Left ventricle myocardium superior (tissue), 1 donor: ENCODE measurements at regions not wholly inside any gene's neighbourhood (a gene's known extent, or its start where the extent isn't known, plus 50 kb on each side); places are given as distances from the start of the nearest gene placed in this dataset.

Experiments used
- ATAC-seq: fragments of 200-7000 bp; cut with Tn5 transposase; one replicate; pipeline ENCODE4 v1.9.1; 2020; ENCODE audit warnings: mild to moderate bottlenecking, moderate library complexity
- DNase-seq: peaks from one replicate; pipeline ENCODE4 v3.0.0-alpha.2; 2020
- intact Hi-C: fragments of 100-400 bp; cut with micrococcal nuclease; formaldehyde crosslinking; loops from one replicate; pipeline ENCODE4 v1.11.0; 2022
- donor health status: DM: no; HTN: yes; CAD: no; lungs with severe emphysema.

- intact Hi-C loops, result loop anchor here (10.0 kb wide), 1 partner anchor 94 kb away; no protein-coding TSS in a partner anchor
- no peak for ATAC-seq
- no peak for DNase-seq
Observed at GRCh38 chr20:51309128-51309527, 233.4 kb downstream of the NFATC2 start.

GRCh38 chr20:51306521-51307358, 235.8 kb downstream of the NFATC2 start:
- peak; percentile 82 for DNase-seq
- intact Hi-C loops, result loop anchor here (10.0 kb wide), 1 partner anchor 92 kb away; no protein-coding TSS in a partner anchor
- ATAC-seq, result peak; percentile 95

- intact Hi-C loops, result loop anchor here (10.0 kb wide), 1 partner anchor 91 kb away; no protein-coding TSS in a partner anchor
- DNase-seq, result no peak
- no peak for ATAC-seq
Observed at GRCh38 chr20:51306081-51306480, 236.4 kb downstream of the NFATC2 start.

- DNase-seq (no peak), ATAC-seq (no peak)
- intact Hi-C loops, result loop anchor here (10.0 kb wide), 1 partner anchor 91 kb away; no protein-coding TSS in a partner anchor
Observed at GRCh38 chr20:51305316-51306052, 237.0 kb downstream of the NFATC2 start.

GRCh38 chr20:51303731-51304670, 238.5 kb downstream of the NFATC2 start:
- intact Hi-C loops, result loop anchor here (10.0 kb wide), 1 partner anchor 89 kb away; no protein-coding TSS in a partner anchor
- DNase-seq (no peak), ATAC-seq (no peak)

- intact Hi-C loops, result loop anchor here (10.0 kb wide), 1 partner anchor 86 kb away; no protein-coding TSS in a partner anchor
- DNase-seq (no peak), ATAC-seq (no peak)
Observed at GRCh38 chr20:51301026-51301425, 241.5 kb downstream of the NFATC2 start.

- no peak for ATAC-seq
- no peak for DNase-seq
- intact Hi-C loops, result loop anchor here (10.0 kb wide), 1 partner anchor 85 kb away; no protein-coding TSS in a partner anchor
Observed at GRCh38 chr20:51300104-51300503, 242.4 kb downstream of the NFATC2 start.

- DNase-seq, result no peak
- no peak for ATAC-seq
- intact Hi-C loops, result no loop called here
Observed at GRCh38 chr20:51299413-51299812, 243.1 kb downstream of the NFATC2 start.

GRCh38 chr20:51298141-51298749, 244.3 kb downstream of the NFATC2 start:
- DNase-seq, result no peak
- ATAC-seq, result no peak
- intact Hi-C loops, result no loop called here

GRCh38 chr20:51287628-51288413, 254.7 kb downstream of the NFATC2 start:
- no peak for DNase-seq
- ATAC-seq, result no peak
- intact Hi-C loops, result no loop called here

- ATAC-seq, result no peak
- intact Hi-C loops, result no loop called here
- no peak for DNase-seq
Observed at GRCh38 chr20:51286758-51287157, 255.8 kb downstream of the NFATC2 start.

- no peak for DNase-seq
- intact Hi-C loops, result no loop called here
- ATAC-seq, result no peak
Observed at GRCh38 chr20:51285684-51286083, 256.8 kb downstream of the NFATC2 start.

- no peak for ATAC-seq
- intact Hi-C loops, result no loop called here
- no peak for DNase-seq
Observed at GRCh38 chr20:51284871-51285270, 257.6 kb downstream of the NFATC2 start.

GRCh38 chr20:51284176-51284575, 258.3 kb downstream of the NFATC2 start:
- ATAC-seq (no peak), DNase-seq (no peak)
- intact Hi-C loops, result no loop called here

GRCh38 chr20:51281521-51281920, 258.6 kb upstream of the KCNG1 start:
- DNase-seq, result no peak
- intact Hi-C loops, result no loop called here
- no peak for ATAC-seq

GRCh38 chr20:51280047-51280446, 257.1 kb upstream of the KCNG1 start:
- intact Hi-C loops, result no loop called here
- no peak for DNase-seq
- ATAC-seq, result no peak

- no peak for DNase-seq
- no peak for ATAC-seq
- intact Hi-C loops, result no loop called here
Observed at GRCh38 chr20:51277961-51278360, 255.1 kb upstream of the KCNG1 start.

GRCh38 chr20:51276296-51276695, 253.4 kb upstream of the KCNG1 start:
- ATAC-seq, result no peak
- intact Hi-C loops, result no loop called here
- no peak for DNase-seq
